ENCODE measurements at regions not wholly inside any gene's neighbourhood (a gene's known extent, or its start where the extent isn't known, plus 50 kb on each side); places are given as distances from the start of the nearest gene placed in this dataset.
"Not testable (repeated sequence)": the region's sequence is repeated elsewhere in the genome, so short reads cannot be mapped to it uniquely, and the experiment has no call there.

GRCh38 chr21:38902608-38903445 lies 97.1 kb downstream of the ETS2 start:
- Mint-ChIP-seq H3K36me3 (ENCODE audit: insufficient read depth) (no peaks in the 10 kb centered on the region), H3K9me3 (peaks cover 7% of the 10 kb centered on the region), H3K4me3 (no peak overlapping the region), H3K27me3 (ENCODE audit: low read depth) (peaks cover 2% of the 10 kb centered on the region), H3K4me1 (ENCODE audit: low read depth) (no peaks in the 10 kb centered on the region)
- ATAC-seq (no peak), DNase-seq (no peak)

GRCh38 chr21:38900499-38900898 lies 94.8 kb downstream of the ETS2 start:
- no peaks in the 10 kb centered on the region for H3K36me3 Mint-ChIP-seq (ENCODE audit: insufficient read depth)
- H3K9me3 Mint-ChIP-seq: peaks cover 7% of the 10 kb centered on the region
- H3K27me3 Mint-ChIP-seq (ENCODE audit: low read depth): peaks cover 5% of the 10 kb centered on the region
- ATAC-seq (no peak), DNase-seq (no peak)
- H3K4me1 Mint-ChIP-seq (ENCODE audit: low read depth): no peaks in the 10 kb centered on the region
- H3K4me3 Mint-ChIP-seq: no peak overlapping the region

- not testable (repeated sequence) for H3K9me3 Mint-ChIP-seq; H3K36me3 Mint-ChIP-seq (ENCODE audit: insufficient read depth); H3K4me1 Mint-ChIP-seq (ENCODE audit: low read depth); H3K27me3 Mint-ChIP-seq (ENCODE audit: low read depth); H3K4me3 Mint-ChIP-seq; DNase-seq
- peak in 1 of 2 donors; percentile 46 for ATAC-seq
These were observed 94.3 kb downstream of the ETS2 start for GRCh38 chr21:38899985-38900384.

GRCh38 chr21:38899277-38899947 lies 93.7 kb downstream of the ETS2 start:
- no peaks in the 10 kb centered on the region for H3K36me3 Mint-ChIP-seq (ENCODE audit: insufficient read depth)
- DNase-seq (no peak), ATAC-seq (peak in 1 of 2 donors; percentile 43)
- peaks cover 4% of the 10 kb centered on the region for H3K9me3 Mint-ChIP-seq
- H3K27me3 Mint-ChIP-seq (ENCODE audit: low read depth): peaks cover 15% of the 10 kb centered on the region
- H3K4me3 Mint-ChIP-seq: no peak overlapping the region
- no peaks in the 10 kb centered on the region for H3K4me1 Mint-ChIP-seq (ENCODE audit: low read depth)

- Mint-ChIP-seq H3K9me3 (peaks cover 4% of the 10 kb centered on the region), H3K27me3 (ENCODE audit: low read depth) (peaks cover 13% of the 10 kb centered on the region), H3K4me1 (ENCODE audit: low read depth) (no peaks in the 10 kb centered on the region), H3K36me3 (ENCODE audit: insufficient read depth) (no peaks in the 10 kb centered on the region), H3K4me3 (no peak overlapping the region)
- no peak for ATAC-seq
- no peak for DNase-seq
These were observed 92.8 kb downstream of the ETS2 start for GRCh38 chr21:38898422-38899096.

GRCh38 chr21:38897532-38898421 lies 92.0 kb downstream of the ETS2 start:
- no peaks in the 10 kb centered on the region for H3K4me1 Mint-ChIP-seq (ENCODE audit: low read depth)
- peaks cover 16% of the 10 kb centered on the region for H3K27me3 Mint-ChIP-seq (ENCODE audit: low read depth)
- H3K36me3 Mint-ChIP-seq (ENCODE audit: insufficient read depth): no peaks in the 10 kb centered on the region
- no peak overlapping the region for H3K4me3 Mint-ChIP-seq
- H3K9me3 Mint-ChIP-seq: peaks cover 2% of the 10 kb centered on the region
- ATAC-seq (no peak), DNase-seq (no peak)

- H3K4me3 Mint-ChIP-seq: no peak overlapping the region
- no peaks in the 10 kb centered on the region for H3K4me1 Mint-ChIP-seq (ENCODE audit: low read depth)
- H3K9me3 Mint-ChIP-seq: no peaks in the 10 kb centered on the region
- no peak for DNase-seq
- no peak for ATAC-seq
- H3K36me3 Mint-ChIP-seq (ENCODE audit: insufficient read depth): no peaks in the 10 kb centered on the region
- peaks cover 30% of the 10 kb centered on the region for H3K27me3 Mint-ChIP-seq (ENCODE audit: low read depth)
These were observed 89.2 kb downstream of the ETS2 start for GRCh38 chr21:38894899-38895298.

- H3K4me1 Mint-ChIP-seq (ENCODE audit: low read depth): no peaks in the 10 kb centered on the region
- H3K9me3 Mint-ChIP-seq: peaks cover 16% of the 10 kb centered on the region
- DNase-seq (no peak), ATAC-seq (no peak)
- H3K36me3 Mint-ChIP-seq (ENCODE audit: insufficient read depth): no peaks in the 10 kb centered on the region
- H3K4me3 Mint-ChIP-seq: no peak overlapping the region
- H3K27me3 Mint-ChIP-seq (ENCODE audit: low read depth): peaks cover 21% of the 10 kb centered on the region
These were observed 83.3 kb downstream of the ETS2 start for GRCh38 chr21:38888991-38889561.

GRCh38 chr21:38887749-38888148 lies 82.0 kb downstream of the ETS2 start:
- H3K27me3 Mint-ChIP-seq (ENCODE audit: low read depth): peaks cover 17% of the 10 kb centered on the region
- no peaks in the 10 kb centered on the region for H3K36me3 Mint-ChIP-seq (ENCODE audit: insufficient read depth)
- ATAC-seq (no peak), DNase-seq (no peak)
- H3K9me3 Mint-ChIP-seq: peaks cover 22% of the 10 kb centered on the region
- no peak overlapping the region for H3K4me3 Mint-ChIP-seq
- no peaks in the 10 kb centered on the region for H3K4me1 Mint-ChIP-seq (ENCODE audit: low read depth)

GRCh38 chr21:38887062-38887686 lies 81.4 kb downstream of the ETS2 start:
- no peak for DNase-seq
- peaks cover 22% of the 10 kb centered on the region for H3K9me3 Mint-ChIP-seq
- H3K27me3 Mint-ChIP-seq (ENCODE audit: low read depth): peaks cover 15% of the 10 kb centered on the region
- H3K4me1 Mint-ChIP-seq (ENCODE audit: low read depth): no peaks in the 10 kb centered on the region
- no peak for ATAC-seq
- no peaks in the 10 kb centered on the region for H3K36me3 Mint-ChIP-seq (ENCODE audit: insufficient read depth)
- no peak overlapping the region for H3K4me3 Mint-ChIP-seq

- H3K9me3 Mint-ChIP-seq: peaks cover 31% of the 10 kb centered on the region
- ATAC-seq (no peak), DNase-seq (no peak)
- no peaks in the 10 kb centered on the region for H3K4me1 Mint-ChIP-seq (ENCODE audit: low read depth)
- peaks cover under 1% of the 10 kb centered on the region for H3K36me3 Mint-ChIP-seq (ENCODE audit: insufficient read depth)
- H3K4me3 Mint-ChIP-seq: no peak overlapping the region
- peaks cover 11% of the 10 kb centered on the region for H3K27me3 Mint-ChIP-seq (ENCODE audit: low read depth)
These were observed 80.2 kb downstream of the ETS2 start for GRCh38 chr21:38885909-38886308.

GRCh38 chr21:38884440-38884839 lies 78.7 kb downstream of the ETS2 start:
- peaks cover 2% of the 10 kb centered on the region for H3K36me3 Mint-ChIP-seq (ENCODE audit: insufficient read depth)
- ATAC-seq (no peak), DNase-seq (no peak)
- no peak overlapping the region for H3K4me3 Mint-ChIP-seq
- H3K4me1 Mint-ChIP-seq (ENCODE audit: low read depth): no peaks in the 10 kb centered on the region
- peaks cover 32% of the 10 kb centered on the region for H3K9me3 Mint-ChIP-seq
- H3K27me3 Mint-ChIP-seq (ENCODE audit: low read depth): peaks cover 6% of the 10 kb centered on the region

- Mint-ChIP-seq H3K9me3 (peaks cover 37% of the 10 kb centered on the region), H3K4me1 (ENCODE audit: low read depth) (no peaks in the 10 kb centered on the region), H3K36me3 (ENCODE audit: insufficient read depth) (peaks cover 2% of the 10 kb centered on the region), H3K4me3 (no peak overlapping the region), H3K27me3 (ENCODE audit: low read depth) (peaks cover 6% of the 10 kb centered on the region)
- no peak for DNase-seq
- no peak for ATAC-seq
These were observed 77.4 kb downstream of the ETS2 start for GRCh38 chr21:38883142-38883541.
